GM18861 (cell line): ENCODE measurements at regions not wholly inside any gene's neighbourhood (a gene's known extent, or its start where the extent isn't known, plus 50 kb on each side); places are given as distances from the start of the nearest gene placed in this dataset.
"Not testable (repeated sequence)": the region's sequence is repeated elsewhere in the genome, so short reads cannot be mapped to it uniquely, and the experiment has no call there.

Source experiments
- ATAC-seq: cut with Tn5 transposase; IDR thresholded peaks from one replicate; pipeline ENCODE4 v1.9.1; 2021; ENCODE audit not compliant: unreplicated experiment

DNA sequence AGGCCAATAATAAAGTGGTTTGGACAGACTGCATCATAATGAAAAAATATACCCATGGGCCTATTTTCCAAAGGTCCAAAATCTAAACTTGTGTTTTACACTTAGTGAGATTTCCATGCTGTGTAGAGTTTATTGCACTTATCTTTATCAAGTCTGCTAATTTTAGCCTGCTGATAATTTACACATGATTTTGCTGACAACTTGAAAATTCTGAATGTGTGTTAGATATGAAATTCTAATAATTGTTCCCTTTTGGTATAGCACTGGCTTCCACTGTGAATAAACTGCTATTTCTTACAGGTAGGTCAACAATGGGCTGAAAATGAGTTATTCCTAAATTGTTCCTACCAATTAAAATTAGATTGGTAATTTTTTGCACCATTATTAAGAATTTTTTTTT is 589.1 kb upstream of the ANO3 start:
- ATAC-seq: no peak

DNA sequence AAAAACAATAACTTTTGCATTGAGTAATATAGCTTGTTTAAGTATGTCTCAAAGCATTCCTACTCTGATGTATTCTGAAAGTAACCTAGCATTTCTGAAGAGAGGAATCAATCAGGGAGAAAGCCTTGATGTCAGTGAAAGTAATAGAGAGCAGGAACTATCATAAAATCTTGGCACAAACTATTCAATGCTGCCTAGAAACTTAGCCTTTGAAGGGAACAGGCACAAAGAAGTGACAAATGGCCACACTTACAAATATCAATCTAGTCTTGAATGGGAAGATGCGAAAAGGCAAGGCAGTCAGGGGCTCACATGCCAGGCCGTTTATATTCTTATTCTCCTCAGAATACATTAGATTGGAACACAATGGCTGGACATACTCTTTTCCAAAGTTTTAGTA is 576.5 kb upstream of the ANO3 start:
- ATAC-seq: no peak

DNA sequence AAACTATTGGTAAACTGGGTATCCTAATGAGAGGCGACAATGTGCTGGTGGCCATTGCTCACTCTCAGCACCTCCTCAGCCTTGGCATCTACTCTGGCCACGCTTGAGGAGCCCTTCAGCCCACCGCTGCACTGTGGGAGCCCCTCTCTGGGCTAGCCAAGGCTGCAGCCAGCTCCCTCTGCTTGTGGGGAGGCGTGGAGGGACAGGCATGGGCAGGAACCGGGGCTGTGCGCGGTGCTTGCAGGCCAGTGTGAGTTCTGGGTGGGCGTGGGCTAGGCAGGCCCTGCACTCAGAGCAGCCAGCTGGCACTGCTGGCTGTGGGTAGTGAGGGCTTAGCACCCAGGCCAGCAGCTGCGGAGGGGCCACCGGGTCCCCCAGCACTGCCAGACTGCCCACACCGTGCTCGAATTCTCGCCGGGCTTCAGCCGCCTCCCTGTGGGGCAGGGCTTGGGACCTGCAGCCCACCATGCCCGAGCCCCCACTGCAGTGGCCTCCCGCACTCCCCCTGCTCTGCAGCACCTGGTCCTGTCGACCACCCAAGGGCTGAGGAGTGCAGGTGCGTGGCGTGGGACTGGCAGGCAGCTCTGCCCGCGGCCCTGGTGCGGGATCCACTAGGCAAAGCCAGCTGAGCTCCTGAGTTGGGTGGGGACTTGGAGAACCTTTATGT is 575.9 kb upstream of the ANO3 start:
- no peak for ATAC-seq

DNA sequence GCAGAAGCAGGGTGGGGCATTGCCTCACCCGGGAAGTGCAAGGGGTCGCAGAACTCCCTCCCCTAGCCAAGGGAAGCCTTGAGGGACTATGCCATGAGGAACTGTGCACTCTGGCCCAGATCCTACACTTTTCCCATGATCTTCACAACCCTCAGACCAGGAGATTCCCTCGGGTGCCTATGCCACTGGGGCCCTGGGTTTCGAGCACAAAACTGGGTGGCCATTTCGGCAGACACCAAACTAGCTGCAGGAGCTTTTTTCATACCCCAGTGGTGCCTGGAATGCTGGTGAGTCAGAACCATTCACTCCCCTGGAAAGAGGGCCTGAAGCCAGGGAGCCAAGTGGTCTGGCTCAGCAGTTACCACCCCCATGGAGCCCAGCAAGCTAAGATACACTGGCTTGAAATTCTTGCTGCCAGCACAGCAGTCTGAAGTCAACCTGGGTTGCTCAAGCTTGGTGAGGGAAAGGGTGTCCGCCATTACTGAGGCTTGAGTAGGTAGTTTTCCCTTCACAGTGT is 573.7 kb upstream of the ANO3 start:
- no peak for ATAC-seq

DNA sequence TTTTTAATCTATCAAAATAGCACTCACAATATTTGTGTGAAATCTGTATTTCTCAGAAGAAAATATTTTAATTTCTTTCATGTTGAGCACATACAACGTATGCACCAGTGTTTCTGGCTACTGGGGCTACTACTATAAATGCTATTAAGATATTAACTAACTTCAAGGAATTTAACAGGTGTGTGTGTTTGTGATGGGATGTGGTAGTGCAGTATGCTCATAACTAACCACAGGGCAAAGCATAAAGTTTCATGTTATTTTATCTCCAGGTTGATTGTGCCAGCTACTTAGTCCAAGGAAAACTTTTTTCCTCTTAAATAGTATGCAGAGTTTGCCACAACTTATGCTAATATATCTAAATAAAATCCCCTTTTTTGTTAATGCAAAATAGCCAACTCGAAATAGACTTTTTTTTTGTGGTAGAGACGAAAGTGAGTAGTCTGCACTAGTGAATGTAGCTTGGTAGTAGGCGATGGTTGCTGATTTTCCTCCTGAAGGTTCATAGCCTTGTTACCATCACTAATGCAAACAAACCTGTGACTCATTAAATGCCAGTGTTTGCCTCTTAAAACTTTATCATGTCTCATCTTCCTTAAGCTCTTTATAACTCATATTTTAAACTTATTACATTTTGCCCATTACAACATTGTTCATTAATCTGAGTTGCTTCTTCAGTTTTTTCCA is 565.5 kb upstream of the ANO3 start:
- ATAC-seq: no peak

DNA sequence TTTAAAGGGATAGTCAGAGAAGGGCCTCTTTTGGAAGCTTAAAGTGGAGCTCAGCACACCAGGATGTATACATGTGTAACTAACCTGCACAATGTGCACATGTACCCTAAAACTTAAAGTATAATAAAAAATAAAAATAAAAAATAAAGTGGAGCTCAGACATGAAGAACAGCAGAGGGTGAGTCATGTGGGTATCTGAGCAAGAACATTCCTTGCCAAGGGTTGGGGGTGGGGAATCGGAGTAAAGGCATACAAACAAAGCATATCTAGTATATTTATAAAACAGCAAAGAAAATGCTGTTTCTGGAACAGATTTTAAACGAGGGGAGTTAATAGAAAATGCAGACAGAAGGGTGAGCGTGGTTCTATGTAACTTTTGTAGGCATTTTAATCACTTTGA is 562.6 kb upstream of the ANO3 start:
- ATAC-seq: no peak

DNA sequence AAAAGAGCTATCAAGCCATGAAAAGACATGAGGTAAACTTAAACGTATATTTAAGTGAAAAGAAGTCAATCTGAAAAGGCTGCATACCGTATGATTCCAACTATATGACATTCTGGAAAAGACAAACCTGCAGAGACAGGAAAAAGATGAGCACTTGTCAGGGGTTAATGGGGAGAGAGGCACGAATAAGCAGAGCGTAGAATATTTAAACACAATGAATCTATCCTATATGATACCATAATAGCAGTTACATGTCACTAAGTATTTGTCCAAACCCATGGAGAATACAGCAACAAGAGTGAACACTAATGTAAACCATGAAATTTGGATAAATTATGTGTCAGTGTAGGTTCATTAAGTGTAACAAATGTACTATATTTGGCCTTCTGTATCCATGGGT is 560.3 kb upstream of the ANO3 start:
- ATAC-seq: no peak

DNA sequence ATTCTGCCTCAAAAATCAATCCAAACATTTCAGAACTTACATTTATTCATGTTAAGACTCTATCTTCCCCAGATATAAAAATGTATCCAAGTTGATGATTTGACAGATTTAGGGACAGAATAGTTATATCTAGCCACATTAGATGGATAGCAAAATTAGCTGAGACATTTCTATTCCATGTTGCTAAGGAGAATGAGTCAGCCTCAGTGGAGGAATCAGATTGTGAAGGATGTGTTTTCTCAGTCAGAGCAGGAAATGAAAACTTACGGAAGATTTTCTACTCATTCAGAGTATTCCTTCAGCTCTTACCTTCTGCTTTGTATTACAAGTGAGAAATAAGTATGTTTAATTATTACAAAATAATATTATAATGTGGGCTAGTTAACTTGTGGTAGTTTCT is 556.3 kb upstream of the ANO3 start:
- ATAC-seq: no peak

DNA sequence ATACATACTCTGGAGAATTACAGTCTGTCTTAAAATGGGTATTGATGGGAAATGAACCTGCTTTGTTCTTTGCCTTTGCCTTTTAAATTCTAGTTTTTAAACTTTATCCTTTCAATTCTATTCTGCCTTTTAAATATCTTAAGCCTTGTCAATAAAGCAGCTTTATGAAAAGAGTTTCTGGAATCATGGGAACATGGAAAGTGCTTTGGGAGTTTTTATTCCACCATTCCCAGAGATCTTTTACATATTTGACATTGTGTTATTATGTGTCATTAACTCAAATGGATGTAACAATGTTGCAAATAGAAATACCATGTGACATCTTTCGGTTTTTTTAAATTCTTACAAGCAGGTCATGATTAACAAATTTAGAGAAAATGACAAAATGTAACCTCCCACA is 555.7 kb upstream of the ANO3 start:
- ATAC-seq: no peak

DNA sequence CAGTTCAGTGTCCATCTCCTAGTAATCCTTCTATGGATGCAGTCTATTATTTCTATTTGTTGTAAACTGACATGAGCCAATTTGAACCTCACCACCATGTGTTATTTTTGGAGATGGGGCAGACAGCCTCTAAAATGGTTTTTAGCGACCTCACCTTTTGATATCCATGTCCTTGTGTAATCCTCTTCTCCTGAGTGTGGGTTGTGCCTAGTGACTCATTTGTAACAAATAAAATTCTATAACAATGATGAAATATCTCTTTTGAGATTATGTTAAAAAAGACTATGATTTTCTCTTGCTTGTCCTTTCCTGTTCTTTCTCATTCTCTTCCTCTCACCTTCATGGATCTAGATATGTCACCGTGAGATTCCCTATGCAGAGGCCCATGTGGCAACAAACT is 554.6 kb upstream of the ANO3 start:
- no peak for ATAC-seq

DNA sequence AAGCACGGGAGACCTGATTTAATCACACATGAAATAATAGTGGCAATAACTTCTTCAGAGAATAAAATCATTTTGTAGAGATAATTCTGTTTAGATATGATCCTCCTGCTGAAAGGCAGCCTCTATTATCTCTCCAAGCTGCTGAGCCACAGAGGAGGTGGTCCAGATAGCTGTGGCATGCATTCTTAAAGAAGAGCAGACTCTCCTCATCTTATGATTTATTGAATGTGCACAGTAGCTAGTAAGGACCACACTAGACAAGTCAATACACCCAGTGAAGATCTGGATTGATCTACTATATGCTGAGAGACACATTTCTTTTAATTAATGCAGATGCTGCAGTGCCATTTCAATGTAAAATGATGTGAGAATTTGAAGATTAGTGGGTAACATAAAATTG is 552.9 kb upstream of the ANO3 start:
- no peak for ATAC-seq

DNA sequence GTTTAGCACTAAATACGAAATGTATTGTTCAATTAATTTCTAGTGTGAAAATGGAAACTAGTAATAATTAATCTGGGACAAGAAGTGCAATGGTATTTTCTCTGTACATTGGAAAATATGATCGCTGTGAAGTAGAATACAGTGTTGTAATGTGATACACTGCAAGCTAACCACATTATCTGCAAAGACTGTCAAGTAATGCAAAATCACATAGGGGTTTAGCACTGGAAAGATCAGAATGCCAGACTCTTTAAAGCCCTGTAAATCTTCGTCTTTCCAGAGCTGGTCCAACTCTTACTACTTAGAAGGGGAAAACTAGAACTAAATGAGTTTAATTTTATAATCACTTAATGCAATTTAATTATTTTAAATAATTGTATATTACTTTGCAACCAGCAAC is 544.5 kb upstream of the ANO3 start:
- ATAC-seq: no peak

DNA sequence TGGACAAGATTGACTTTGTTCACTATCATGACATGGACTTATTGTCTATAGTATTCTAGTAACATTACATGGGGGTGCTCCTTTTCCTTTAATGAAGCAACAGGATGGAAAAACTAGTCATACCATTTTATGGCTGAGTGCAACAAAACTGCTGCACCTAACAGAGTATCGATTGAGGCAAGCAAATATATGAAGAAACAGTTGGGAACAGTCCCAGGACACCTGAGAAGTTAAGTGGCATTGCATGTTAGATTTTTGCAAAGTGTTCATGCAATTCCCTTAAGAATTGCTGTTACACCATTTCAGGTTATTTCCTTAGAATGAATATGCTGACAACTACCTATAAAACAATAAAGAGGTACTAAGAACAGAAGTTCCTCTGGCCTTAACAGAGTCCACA is 541.5 kb upstream of the ANO3 start:
- ATAC-seq: no peak

DNA sequence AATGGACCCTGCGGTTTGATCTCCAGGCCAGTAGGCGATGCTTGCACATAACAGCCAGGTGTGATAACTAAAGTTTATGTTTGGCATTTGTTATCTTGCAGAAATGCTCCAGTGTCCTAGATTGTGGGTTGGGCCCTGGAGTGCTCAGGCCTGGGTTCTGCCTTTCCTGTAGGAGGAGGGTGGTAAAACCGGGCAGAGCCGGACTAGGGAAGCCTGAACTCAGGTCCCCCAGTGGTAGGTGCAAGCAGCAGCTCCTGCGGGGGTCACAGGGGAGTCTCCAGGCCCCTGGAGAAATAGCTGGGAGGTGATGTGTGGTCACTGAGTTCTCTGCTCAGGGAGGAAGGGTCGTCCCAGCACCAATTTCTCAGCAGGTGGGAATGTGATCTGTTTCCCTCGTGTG is 538.3 kb upstream of the ANO3 start:
- ATAC-seq: no peak

DNA sequence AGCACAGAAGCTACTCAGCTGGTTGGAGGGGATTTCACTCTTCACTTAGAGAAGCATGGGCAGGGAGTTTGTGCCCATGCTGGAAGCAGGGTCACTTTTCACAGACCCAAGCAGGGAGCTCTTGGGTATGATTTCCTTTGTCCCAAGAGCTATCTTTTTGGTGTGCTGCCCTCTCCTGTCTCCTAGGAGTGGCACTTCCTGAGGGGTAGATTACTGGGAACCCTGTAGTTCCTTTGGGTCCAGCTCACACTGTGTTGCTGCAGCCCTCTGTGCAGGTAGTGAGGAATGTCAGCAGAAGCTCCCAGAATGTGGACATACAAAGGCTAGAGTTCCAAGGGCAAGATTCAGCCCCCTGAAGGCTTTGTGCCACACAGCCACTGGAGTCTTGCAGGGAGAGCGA is 537.1 kb upstream of the ANO3 start:
- ATAC-seq: no peak

DNA sequence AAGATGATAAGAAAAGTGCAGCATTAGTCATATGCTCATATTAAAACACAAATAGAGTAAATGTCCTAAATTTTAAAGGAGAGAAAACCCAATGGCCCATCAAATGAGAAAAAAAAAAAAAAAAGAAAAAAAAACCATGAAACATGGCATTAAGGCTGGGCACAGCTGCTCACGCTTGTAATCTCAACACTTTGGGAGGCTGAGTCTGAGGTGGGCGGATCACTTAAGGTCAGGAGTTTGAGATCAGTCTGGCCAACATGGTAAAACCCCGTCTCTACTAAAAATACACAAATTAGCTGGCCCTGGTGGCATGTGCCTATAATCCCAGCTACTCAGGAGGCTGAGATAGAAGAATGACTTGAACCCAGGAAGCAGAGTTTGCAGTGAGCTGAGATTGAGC is 515.5 kb upstream of the ANO3 start:
- ATAC-seq: no peak

DNA sequence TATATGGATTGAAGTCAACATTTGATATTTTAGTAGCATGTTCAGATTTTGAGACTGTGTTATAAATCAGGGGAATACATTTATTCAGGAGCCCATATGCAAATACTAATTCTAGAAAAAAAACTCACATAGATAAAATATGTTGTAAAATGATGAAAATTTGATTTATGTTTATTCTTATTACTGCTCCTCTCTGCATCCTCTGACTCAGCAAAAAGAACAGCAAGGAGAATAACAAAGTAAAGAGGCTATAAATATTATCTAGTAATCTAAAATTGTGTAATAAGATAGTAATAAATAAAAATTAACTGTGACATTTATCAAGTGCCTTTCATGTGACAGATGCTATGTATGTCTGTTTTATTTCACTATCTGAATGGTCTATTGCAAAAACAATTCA is 507.2 kb upstream of the ANO3 start:
- no peak for ATAC-seq

DNA sequence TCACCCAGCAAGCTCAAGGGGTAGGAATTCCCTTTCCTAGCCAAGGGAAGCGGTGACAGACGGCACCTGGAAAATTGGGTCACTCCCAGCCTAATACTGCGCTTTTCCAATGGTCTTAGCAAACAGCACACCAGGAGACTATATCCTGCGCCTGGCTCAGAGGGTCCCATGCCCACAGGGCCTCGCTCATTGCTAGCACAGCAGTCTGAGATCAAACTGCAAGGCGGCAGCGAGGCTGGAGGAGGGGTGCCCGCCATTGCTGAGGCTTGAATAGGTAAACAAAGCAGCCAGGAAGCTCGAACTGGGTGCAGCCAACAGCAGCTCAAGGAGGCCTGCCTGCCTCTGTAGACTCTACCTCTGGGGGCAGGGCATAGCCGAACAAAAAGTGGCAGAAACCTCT is 500.4 kb upstream of the ANO3 start:
- not testable (repeated sequence) for ATAC-seq

DNA sequence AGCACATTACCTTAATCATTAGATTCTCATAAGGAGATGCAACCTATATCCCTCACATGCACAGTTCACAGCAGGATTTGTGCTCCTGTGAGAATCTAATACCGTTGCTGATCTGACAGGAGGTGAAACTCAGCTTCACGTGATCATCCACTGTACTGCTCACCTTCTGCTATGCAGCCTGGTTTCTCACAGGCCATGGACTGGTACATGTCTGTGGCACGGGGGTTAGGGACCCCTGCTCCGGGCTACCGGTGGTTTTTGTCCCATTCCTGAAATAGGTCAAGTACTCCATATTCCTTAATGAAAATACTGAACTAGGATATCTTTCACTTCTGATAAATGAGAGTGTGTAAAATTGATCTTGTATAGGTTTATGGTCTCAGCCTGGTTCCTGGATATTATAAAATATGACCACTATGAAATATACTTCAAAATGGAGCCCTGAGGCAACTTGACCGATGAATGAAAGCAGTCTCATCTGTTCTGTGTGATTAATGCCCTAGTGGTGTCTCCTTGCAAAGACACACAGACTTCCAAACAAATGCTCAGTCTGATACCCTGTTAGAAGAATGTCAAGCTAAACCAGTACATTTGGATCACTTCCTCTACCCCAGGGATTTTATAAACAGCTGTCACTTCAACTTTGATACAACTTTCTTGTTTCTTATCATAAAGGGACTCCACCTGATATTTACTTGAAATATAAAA is 492.9 kb upstream of the ANO3 start:
- no peak for ATAC-seq

DNA sequence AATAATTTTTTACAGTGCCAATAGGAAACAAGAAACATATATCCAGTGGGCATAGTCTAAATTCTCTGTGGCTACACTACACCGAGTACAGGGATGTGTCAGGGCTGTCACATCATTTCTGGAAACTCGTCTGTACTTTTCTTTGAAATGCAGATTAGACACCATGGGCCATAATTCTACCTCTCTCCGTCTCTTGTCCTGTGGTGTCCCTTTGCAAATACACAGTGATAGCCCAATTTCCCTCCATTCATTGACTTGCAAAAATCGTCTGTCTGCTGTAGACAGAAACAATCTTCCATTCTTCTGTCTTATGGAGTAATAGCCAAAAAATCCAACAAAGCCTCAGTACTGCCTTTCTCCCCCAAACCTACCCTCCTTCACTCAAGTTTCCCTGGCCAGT is 487.1 kb upstream of the ANO3 start:
- no peak for ATAC-seq

DNA sequence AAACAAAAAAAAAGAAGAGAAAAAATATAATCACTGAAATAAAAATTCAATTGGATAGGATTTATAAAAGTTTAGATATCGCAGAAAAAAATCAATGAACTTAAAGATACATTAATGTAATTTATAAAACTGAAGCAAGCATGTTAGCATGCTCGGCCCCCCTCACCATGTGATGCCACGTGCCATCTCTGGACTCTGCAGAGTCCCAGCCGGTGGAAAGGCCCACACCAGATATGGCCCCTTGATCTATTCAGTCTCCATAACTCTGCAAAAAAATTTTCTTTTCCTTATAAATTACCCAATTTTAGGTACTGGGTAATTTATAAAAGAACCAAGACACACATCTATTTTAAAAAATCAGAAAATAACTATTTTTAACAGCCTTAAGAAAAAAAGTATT is 476.0 kb upstream of the ANO3 start:
- ATAC-seq: no peak

DNA sequence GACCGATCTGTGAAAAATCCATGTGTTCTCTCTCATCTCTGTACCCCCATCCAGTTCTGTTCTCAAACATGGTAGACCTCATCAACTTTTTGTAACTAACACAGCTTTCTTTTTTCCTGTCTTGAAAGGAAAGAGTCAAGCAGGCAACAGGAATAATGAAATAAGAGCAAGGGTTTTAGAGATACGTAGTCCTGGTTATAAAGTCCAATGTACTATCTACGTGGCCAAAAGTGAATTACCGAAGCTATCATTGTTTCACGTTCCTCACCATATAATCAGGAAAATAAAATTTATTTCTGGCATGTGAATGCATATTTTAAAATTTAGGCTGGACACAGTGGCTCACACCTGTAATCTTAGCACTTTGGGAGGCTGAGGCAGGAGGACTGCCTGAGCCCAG is 472.2 kb upstream of the ANO3 start:
- no peak for ATAC-seq
